LHCN-M2 (cell line): ENCODE measurements at regions not wholly inside any gene's neighbourhood (a gene's known extent, or its start where the extent isn't known, plus 50 kb on each side); places are given as distances from the start of the nearest gene placed in this dataset.

Experiments
- DNase-seq: peaks from one replicate; pipeline ENCODE4 v3.0.0-alpha.2; 2012; ENCODE audit warnings: low read depth

DNA sequence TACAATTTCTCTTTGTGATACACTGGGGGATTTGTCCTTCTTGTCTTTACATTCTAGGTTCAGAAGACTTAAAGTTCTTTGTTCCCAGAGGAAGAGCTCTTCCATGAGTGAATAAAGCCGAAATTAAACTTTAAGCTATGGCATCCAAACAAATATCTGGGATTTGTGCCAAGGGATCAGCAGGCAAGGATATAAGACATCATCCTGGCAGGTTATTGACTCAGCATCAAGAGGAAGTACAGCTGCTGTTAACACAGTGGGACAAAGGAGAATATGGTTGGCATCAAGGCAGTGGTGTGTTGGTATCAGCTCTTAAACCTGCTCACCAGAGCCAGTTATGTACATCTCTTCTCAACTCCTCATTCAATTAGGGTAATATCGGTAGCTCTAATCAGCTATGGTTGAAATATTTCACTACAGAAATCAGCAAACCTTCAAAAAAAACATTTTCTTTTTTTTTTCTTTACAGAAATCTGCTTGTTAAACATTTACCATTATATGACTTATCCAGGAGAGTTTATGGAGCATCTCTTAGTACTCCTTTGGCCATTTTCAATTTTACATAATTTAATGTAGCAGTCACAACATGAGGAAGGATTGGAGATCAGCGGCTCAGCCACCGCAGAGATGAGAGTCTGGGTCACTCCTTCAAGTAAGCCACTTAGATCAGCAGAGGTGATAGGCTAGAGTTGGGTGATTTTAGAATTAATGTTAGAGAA lies 1198.6 kb upstream of the EPHA6 start:
- no peak for DNase-seq

DNA sequence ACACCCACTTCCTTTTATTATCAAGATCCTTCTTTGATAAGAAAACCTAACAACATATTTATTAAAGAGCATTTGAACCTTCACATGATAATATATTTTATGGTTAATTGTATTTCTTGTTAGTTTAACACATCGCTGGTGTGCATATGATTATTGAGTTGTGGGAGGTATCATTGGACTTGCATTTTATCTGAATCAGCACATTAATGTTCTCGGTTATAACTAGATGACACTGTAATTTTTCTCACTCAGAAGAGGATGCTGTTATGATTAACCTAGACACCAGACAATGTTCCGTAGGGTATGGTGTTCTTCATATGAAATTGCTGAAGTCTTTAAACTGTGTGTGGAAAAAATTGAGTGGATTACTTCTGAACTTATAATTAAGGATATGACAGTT lies 1188.3 kb upstream of the EPHA6 start:
- no peak for DNase-seq

DNA sequence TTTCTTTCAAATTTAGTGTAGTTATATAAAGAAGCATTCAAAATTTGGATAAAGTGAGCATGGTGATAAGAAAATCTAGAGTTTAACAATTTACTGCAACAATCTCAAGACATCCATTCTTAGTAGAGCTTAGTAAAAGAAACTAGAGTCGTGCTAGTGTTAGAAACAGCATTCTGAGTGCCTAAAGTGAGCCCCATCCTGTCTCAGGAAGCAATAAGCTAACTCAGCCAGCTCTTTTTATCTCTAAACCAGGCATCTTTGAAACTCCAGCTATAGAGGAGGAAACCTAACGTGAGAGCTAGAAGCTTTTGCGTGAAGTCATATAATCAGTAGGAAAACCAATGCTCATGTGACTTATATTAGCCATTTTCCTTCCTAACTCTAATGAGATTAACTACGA lies 1187.1 kb upstream of the EPHA6 start:
- DNase-seq, result no peak

DNA sequence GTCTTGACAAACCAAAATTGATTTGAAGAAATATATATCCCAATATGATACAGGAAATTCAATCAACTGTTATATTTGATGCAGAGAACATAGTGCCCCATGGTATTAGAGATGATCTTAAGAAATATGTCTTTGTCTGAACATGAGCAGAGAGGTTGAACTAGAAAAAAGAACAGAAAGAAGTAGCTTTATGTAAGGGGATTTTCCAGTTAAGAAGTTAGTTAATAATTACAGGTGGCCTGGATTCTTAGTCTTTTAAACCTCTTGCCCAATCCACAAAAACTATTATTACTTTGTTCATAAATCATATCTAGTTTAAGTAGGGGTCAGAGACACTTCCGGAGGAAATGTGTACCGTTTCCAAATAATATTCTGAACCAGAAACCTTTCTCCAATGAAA lies 1186.7 kb upstream of the EPHA6 start:
- DNase-seq, result no peak

DNA sequence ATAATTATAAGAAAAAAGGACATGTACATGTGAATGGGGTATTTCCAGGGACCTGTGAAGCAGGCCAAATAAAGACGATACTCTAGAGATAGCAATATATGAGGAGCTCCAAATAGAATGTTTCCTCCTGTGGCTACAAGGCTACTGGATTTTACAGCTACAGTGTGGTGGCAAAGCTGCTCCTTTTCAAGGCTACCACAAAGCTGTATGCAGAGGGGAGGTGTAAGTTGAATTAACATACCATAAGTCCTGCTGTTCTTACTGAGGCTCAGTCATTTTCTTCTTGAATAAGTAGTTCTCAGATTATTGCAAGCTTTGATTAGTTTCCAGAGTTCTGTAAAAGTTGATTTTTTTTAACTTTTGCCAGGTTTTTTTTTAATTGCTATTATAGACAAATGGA lies 1184.6 kb upstream of the EPHA6 start:
- DNase-seq, result no peak

DNA sequence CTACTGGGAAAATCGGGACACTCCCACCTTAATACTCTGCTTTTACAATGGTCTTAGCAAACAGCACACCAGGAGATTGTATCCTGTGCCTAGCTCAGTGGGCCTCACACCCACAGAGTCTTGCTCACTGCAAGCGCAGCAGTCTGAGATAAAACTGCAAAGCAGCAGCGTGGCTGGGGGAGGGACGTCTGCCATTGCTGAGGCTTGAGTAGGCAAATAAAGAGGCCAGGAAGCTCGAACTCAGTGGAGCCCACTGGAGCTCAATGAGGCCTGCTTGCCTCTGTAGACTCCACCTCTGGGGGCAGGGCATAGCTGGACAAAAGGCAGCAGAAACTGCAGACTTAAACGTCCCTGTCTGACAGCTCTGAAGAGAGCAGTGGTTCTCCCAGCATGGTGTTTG lies 1169.1 kb upstream of the EPHA6 start:
- no peak for DNase-seq

DNA sequence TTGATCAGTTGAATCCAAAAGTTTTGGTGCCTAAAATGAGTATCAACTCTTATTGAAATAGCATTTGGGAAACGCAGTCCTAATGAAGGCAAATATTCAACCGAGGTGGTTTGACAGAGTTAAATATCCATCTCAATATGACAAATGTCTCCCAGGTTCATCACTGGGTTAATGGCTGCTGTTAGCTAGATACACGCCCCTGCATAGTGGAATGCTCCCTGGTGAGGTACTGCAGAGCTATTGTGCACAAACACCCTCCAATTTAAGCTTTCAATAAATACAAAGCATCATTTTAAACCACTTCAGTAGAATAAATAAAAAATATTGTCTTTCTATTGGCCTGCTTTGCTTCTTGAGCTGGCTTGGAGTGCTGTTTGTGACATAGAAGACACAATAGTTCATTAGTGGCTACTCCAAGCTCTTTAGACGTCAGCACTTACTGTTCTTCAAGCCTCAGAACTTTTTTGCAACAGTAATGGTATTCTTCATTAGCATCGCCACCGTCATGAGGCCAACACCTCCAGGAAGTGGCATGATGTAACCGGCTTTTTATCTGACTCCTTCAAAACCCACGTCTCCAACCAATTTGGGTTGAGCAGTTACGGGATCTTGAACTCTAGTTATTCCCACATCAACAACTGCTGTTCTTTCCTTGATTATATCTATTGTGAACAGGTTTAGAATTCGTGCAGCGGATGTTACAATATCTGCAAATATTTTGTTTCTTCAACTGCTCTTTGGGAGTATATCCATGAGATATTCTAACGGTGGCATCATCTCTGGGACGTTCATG lies 1159.6 kb upstream of the EPHA6 start:
- no peak for DNase-seq

DNA sequence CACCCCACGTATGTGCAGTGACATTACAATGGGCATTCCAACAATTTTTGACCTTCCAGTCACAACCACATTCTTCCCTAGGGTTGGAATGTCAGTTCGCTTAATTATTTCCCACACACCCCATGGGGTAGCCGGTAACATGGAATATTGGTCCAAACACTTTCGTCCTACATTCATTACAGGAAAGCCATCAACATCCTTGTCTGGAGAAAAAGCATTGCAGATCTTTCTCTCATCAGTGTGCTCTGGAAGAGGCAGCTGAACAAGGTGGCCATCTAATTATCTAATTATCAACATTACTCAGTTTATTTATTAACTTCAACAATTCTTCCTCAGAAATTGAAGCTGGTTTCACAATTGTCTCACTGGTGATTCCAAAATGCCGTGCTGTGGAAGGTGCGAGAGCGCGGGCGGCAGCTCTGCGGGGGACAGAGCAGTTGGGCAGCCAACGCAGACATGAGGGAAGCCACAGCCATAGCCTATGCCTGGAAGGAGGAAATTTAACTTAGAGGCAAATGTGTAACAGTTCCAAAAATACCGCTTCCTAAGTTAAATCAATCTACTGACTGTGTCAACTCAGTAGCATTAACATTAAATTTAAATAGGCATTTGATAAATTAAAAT lies 1158.9 kb upstream of the EPHA6 start:
- DNase-seq, result no peak

DNA sequence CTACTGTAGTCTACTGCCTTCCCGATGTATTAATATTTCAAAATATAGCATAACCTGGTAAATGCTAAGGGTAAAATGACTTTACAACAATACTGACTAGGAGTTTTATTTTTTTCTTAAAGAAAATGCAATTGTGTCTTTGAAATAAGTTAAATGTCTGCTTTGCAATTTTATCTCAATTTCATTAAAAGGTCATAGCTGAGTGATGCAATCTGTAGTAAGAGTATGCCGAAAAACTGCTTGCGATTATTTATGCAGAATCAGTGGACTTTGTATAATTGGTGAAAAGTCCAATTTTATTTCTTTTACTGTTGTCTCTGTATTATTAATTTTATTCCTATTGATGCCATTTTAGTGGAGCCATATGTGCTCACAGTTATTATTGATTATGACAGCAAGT lies 1143.6 kb upstream of the EPHA6 start:
- DNase-seq, result no peak

DNA sequence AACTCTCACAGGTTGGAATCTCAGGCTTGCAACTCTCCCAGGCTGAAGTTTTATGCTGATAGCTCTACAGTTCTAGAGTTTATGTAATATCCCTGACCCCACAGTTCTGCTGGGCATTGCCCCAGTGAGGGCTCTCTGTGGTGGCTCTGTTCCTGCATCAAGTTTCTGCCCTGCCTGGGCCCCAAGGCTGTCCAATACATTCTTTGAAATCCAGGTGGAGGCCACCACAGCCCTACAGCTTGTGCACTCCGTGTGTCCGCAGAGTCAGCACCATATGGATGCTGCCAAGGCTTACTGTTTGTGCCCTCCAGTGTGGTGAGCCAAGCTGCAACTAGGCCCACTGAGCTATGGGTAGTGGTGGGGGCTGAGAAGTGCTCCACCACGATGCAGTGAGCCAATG lies 1141.2 kb upstream of the EPHA6 start:
- no peak for DNase-seq

DNA sequence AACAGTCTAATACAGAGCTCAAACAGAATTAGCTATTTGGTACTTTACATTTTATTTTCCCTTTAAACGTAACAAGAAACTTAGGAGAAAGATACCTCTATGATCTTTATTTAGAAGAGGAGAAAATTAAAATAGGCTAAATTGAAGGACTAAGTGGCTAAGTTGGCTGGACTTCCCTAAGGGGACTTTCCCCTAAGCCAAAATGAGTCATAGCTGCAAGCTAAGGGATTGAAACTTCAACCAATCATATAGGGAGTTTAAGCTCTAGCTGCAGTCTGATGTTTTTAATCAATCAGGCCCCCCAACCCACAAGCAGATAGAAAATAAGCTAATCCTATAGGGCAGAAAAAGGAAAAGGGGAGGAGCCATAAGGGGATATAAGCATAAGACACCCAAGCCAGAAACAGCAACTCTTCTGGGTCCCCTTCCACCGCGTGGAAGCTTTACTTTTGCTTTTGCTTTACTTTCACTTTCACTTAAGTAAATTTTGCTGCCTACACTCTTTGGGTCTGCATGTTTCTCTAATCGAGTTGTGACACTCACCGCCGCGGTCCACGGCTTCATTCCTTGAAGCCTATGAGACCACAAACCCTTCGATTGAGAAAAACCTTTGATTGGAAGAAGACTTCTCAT lies 1108.5 kb upstream of the EPHA6 start:
- DNase-seq, result no peak

DNA sequence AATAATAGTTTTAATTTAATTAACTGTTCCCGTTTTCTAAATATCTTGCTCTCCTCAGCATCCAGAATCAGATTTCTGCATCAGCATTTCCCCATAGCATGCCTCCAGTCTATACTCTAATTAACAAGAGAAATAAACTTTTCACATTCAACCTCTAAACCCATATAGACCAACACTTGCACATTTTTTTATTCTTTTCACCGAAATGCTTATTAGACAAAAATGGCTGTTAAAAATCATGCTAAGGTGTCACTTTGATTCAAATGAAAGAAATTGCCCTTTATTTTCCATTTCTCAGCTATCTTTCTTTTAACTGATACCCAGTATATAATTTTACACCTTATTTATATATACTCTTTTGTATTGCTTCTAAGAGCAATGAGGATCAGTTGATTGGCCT lies 1107.1 kb upstream of the EPHA6 start:
- DNase-seq, result no peak

DNA sequence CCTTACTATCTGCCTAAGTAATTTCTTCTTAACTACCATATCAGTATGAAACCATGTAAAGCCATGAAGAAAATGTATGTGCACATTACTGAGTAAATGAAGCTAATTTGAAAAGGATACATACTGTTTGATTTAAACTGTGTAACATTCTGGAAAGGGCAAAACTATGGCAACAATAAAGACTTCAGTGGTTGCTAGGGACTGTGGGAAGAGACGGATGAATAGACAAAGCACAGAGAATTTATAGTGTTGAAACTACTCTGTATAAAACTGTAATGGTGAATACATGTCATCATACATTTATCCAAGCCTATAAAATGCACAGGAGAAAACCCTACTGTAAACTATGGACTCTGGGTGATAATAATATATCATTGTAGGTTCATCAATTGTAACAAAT lies 1103.7 kb upstream of the EPHA6 start:
- no peak for DNase-seq

DNA sequence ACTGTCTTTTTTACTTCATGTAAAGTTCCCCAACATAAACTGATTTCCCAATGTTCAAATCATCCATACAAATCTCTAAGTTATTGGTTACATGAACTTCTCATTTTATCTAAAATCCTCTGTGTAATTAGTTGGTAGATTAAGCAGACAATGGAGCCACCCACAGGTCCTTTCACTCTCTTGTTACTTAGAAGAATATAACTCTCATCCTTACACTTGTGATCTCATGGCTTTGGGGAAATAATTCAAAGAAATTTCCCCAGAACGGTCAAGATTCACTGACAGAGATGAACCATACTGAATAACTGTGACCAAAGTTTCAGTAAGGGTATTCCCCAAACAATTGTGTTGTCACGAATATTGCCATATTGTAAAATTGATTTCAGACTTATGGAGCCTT lies 1102.6 kb upstream of the EPHA6 start:
- no peak for DNase-seq

DNA sequence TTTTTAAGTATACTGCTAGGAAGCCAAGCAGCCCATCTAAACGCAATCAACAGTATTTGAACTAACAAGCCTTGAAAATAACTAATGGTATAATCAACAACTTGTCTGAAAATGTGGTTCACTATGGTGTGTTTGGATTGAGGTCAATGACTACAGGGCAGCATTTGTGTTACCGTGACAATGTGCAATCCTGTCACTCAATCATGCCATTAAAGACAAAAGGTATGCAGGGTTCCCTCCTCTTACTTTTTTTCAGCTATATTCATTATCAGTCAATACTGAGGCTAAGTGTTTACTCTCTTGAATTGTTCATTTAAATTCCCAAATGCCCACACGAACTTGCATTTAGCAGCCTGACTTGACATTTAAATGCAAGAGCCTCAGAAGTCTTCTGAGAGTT lies 1099.3 kb upstream of the EPHA6 start:
- DNase-seq, result no peak

DNA sequence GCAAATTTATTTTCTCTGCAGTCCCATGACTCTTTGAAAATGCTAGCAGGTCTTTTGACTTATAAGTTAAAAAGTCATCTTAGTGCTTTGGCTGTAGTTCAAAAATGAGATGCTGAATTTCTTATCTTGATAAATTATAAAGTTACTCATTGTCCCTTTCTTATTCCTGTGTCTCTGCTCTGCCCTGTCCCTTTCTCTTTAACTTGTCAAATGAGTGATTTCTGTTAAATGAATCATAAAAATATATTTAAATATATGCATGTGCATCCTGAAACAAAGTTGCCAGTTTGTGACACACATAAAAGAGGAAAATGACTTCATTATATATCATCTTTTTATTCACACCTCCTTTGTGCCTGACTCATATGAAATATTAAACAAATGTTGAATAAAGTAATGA lies 1097.3 kb upstream of the EPHA6 start:
- DNase-seq, result no peak

DNA sequence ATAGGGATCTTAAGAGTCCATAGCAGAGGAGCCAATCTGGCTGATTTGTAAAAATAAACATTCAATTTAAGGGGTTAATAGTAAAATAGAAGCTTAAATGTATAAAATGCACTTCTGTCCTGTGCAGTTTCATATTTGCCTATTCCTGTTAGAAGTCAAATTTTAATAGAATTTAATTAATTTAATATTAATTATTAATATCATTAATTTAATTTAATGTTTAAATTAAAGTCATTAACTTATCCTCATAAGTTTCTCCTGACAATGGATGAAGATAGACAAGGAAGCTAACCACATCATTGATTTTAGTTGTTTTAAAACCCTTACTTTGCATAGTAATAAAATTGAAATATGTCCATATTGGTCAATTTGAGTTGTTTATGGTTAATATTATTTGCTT lies 1096.2 kb upstream of the EPHA6 start:
- DNase-seq, result no peak

DNA sequence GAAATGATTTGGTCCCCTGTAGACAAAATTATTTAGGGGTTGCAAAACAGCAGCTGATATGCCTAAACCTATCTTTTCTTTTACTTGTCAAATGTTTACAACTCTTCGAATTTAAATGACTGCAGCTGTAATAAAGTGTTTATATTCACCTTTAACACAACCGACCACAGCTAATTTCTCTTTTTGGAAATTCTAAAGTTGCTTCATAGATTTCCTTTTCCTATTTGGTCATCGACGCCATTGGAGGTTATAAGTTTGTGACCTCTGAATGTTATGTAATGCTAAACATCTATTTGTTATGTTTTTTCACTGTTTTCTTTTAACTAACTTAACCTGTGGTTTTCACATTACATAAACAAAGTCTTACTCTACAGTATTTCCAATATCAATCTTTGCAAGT lies 1094.9 kb upstream of the EPHA6 start:
- no peak for DNase-seq

DNA sequence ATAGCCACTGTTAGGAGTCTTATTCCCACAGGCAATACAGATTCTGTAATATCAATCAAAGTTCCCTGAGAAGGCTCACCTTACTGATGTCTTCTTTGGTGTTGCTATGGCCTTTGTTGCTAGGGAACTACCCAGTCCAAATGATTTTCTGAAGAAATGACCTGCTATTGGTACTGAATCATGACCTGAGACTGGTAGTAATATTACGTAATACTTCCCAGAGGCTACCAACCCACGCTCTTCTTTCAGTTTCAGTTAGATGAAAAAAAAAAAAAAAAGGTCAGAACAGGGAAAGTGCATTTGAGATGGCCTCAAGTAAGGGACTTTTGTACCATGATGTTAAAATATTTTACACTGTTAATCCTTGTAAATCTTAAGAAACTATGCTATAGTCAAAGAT lies 1092.5 kb upstream of the EPHA6 start:
- no peak for DNase-seq

DNA sequence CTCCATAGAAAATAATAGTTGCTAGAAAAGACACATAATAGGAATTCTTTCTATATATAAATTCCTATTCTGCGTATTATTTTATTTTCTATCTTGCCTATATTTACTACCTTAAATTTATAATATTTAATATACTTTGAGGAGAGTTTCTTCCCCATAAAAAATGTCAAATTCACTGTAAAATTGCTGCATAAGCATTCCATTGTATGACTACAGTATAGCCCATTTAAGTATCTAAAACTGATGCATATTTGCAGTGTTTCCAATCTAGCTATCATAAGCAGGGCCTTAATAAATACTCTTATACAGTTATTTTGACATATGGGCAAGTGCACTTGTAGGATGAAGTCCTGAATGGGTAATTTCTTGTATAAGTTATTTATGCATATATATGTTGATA lies 1088.6 kb upstream of the EPHA6 start:
- no peak for DNase-seq

DNA sequence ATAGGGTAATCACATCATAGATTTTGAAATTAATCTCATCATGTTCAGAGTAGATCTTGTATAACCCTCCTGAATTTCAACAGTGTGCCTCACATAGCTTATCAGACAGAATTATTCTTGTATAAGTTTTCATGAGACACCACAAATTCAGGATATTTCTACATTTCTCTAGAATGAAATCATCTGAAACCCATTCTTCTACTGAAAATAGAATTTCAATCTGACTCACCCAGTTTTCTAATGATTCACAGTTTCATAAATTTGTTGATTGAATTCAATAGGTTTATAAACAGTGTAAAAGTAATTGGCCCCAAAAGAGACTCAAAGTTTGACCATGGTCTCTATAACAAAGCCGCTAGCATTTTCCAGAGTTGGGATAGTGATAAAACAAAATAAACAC lies 1082.6 kb upstream of the EPHA6 start:
- DNase-seq, result no peak

DNA sequence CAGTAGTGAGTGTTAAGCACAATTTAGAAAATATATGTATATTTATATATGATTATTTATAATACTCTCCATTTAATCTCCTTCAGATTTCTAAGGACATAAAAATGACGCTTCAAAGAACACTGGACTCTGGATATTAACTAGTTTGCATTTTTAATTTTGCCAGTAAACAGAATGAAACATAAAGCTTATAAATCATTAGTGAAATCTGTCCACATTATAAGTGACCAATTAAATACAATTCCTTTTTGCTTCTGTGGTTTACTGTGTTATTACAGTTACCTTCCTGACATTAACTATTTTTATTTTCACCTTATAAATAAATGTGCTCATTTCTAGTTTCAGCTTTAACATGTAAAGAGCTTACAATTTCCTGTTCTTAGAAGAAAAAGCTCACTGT lies 1081.1 kb upstream of the EPHA6 start:
- no peak for DNase-seq

DNA sequence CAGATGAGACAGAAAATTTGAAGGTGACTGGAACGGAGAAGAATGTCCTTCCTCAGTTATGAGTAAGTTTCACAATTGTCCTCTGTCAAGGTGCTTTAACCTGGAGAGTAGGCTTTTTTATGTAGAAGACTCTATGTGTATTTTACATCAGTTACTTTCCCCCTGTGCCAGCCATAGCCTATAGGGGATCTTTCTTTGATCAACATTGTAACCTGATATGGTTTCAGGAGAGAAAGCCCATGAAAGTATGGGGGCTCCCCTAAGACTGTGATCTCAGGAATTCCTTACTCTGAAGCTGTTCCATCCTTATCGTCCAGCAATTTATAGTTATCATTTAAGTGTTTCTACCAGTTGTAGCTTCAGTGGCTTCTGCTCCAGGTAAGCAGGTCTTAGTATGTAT lies 1076.3 kb upstream of the EPHA6 start:
- DNase-seq, result no peak
